GM18873 (cell line): ENCODE measurements at regions not wholly inside any gene's neighbourhood (a gene's known extent, or its start where the extent isn't known, plus 50 kb on each side); places are given as distances from the start of the nearest gene placed in this dataset.

Source experiments
- ATAC-seq: cut with Tn5 transposase; IDR thresholded peaks from one replicate; pipeline ENCODE4 v1.9.1; 2021; ENCODE audit warnings: mild to moderate bottlenecking, moderate library complexity, moderate number of reproducible peaks; ENCODE audit not compliant: unreplicated experiment, low FRiP score

DNA sequence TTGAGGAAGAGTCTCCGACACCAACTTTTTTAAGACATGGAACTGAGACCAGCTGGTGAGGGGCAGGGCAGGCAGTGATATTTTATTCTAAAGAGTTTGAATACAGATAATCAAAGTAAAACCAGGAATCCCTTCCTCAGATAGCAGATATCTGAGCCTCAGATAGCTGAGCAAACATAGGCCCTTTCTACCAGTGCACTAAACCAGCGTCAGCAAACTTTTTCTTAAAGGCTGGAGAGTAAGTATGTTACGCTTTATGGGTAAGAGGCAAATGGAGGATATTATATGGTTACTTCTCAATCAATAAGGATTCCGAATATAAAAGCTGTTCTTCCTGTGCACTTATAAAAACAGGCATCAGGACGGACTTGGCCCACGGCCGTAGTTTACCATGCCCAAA is 73.9 kb downstream of the WNT5A start:
- no peak for ATAC-seq

DNA sequence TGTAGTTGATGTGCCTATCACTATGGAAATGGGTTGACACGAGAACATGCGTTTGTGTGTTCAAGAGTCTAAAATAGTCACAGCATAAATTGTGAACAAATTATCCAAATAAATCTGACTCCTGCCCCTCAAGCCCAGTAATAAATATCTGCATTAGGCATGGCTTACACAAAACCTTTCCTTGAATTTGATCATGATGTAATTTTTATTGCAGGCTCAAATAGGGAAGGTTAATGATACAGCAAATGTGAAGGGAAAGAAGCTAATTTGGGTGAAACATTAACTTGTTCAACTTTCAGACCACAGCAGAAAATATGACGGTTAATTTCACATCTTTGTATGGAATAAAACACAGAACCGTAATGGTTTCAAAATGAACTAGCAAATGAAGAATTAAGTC is 74.6 kb downstream of the WNT5A start:
- ATAC-seq = no peak

DNA sequence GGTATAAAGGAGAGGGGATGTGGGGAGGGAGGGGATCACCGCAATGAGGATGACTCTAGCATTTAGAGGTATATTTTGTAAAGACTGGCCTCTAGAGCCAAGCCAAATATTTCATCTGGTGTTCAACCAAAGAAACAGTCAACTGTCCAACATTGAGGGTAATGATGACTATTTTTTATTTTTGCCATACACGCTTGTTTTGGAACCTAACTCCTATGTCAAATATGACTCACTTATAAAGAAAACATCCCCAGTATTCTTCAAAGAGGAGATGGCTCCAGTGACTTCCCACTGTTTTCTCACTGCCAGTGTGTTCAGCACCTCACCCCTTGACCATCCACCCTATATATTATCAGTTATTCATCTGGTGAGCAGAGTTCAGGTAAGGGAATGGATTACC is 77.3 kb downstream of the WNT5A start:
- ATAC-seq = no peak

DNA sequence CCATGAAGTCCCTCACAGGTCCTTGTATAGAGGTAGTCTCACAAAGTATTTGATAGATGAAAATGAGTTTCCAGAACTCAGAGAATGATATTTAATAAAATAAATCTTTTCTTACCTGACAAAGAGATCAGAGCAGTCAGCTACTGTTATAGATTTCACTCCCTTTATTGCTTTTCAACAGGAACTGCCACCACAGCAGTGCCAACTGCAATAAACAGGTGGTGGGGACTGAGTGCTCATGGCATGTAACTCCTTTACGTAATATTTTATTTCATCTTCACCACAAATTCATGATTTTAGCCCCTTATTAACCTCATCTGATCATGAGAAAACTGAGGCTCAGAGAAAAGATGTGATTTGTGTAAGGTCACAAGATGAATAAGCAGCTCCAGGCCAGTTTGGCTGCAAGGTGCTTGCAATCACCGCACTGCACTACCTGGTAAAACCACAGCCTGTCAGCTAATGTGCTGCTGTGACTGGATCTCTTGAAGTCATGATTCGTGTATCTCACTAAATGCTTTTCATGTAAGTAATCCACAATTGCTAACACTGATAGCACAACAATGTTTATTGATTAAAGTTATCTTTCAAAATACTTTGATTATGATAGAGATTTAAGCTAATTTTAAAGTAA is 78.8 kb downstream of the WNT5A start:
- ATAC-seq = no peak

DNA sequence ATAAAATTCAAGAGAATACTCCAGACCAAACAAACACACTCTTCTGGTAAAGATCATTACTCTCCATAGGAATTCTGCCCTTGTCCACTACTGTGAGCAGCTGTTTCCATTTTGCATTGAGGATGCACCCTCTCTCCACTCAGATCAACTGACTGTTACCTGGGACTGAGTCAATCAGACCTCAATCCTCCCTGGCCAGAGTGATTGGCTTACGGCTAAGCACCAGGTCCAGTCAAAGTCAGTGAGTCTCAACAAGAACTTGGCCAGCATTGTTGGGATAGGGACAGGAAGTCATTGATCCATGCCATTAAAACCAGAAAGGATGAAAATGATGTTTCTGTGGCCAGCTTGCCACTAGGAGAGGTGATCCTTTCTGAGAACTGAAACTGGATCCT is 79.7 kb downstream of the WNT5A start:
- no peak for ATAC-seq

DNA sequence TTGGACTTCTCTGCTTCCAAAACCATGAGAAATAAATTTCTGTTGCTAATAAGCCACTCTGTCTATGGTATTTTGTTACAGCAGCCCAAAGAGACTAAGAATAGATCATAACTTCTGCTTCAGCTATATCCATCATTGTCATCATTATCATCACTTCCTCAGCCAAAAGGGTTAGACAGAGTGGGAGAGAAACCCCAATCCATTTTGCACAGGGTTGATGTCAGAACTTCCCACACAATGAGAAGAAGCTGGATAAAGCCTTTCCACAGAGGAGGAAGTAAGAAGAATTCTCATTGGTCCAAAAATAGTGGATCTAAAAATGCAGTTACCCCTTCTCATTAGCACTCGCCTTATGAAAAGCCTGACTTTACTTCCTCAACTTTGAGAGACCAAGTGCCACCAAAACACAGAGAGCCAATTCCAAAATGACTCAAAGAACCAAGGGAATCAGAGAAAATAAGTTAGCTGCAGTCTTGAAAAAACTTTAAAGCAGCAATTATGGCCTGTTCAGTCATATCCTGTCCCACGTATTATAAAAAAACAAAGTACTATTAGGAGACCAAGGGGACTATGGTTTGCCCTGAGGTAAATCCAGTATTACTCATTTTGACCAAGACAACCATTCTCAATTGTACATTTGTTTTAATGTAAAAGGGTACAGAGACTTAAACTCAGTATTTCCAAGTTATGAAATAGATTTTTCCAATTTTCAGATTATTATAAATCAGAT is 80.2 kb downstream of the WNT5A start:
- no peak for ATAC-seq

DNA sequence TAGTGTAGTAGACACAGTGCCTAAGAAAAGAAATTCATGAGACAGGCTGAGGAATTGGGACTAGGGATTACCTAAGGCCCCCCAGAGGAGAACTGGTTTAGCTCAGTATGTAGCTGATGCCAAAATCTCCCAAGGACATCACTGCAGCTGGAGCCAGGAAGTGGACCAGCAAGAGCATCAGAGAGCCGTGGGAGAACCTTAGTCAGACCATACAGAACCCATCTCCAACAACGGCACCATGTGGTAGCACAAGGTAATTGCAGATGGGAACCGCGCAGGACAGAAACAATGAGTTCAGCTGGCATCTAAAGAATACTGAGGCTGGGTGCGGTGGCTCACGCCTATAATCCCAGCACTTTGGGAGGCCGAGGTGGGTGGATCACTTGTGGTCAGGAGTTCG is 81.7 kb downstream of the WNT5A start:
- no peak for ATAC-seq

DNA sequence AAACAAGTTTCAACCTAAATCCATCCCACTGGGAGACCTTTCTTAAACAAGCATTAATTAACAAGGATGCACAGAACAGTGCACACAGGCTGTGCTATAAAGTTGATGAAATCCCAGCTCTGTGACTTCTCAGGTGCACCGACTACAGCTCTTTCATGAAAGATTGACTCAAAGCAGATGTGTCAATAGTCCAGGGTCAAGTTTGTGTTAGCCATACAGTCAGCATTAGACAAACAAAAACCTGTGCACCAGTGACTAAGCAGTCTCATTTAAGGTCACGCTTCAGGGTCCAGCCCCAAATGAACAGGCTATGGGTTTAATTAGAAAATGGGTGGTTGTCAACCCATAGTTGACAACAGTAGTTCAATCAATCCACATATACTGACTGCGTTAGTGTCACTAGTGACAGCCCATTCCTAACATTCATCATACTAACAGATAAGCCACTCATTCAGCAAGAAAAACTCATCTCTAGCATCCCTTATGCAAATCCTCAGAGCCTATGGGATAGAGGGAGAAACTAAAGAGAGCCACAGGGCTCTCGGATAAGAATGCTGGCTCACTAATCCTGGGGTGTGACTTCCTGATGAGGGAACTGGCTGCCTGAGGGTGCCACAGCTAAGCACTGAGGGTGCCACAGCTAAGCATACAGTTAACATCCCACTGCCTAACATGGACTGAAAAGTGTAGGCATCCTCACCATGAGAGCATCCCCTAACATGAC is 84.1 kb downstream of the WNT5A start:
- ATAC-seq = no peak

DNA sequence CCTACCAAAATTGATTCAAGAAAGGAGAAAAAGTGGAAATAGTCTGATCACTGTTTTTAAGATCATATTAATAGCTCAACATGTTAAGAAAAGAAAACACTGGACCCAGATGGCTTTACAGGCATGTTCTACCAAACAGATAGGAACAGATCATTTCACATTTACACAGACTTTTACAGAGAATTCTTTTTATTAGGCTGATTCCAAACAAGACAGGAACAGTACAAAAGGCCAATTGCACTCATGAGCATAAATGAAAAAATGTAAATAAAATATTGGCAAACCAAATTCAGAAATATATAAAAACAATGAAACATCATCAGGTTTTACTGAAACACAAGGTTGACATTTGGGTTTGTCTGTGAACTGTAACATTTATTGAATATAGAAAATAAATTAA is 106.5 kb downstream of the WNT5A start:
- no peak for ATAC-seq

DNA sequence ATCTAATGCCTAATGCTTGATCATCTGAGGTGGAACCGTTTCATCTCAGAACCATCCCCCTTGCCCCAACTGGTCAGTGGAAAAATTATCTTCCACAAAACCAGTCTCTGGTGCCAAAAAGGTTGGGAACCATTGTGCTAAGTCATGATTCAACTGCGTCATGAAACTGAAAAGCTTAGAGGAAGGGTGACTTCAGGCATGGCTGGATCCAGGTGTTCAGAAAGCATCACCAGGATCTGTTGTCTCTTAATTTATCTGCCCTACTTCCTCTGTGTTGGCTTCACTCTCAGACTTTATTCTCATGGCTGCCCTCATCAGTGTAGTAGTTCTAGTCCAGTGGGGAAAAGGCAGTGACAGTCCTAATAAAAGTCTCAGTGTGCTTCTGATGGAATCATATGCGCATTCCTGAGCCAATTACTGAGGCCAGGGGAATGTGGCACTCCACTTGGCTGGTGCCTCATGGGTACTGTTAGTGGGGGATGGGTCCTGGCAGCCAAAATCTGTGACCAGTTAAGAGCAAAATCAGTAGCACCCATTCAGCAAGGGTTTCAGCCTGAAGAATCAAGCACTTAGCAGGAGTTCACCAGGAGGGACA is 110.3 kb downstream of the WNT5A start:
- no peak for ATAC-seq

DNA sequence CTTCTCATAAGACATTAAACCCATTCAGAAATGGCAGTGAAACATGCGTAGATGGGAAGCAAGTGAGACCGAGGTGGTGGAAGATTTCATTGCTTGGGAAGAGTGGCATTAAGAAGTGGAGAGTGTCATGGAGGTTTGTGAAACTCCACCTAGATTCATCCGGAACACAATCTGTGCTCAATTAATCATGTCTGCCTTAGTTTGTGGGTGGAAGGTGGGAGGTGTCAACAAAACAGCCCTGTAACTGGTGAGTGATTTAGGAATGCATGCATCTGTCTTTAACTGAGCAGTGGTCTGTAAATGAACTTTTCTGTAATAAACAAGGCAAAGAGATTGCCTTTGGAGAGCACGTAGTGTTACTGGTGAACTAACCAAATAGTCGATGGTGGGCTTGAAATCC is 113.7 kb downstream of the WNT5A start:
- ATAC-seq = no peak

DNA sequence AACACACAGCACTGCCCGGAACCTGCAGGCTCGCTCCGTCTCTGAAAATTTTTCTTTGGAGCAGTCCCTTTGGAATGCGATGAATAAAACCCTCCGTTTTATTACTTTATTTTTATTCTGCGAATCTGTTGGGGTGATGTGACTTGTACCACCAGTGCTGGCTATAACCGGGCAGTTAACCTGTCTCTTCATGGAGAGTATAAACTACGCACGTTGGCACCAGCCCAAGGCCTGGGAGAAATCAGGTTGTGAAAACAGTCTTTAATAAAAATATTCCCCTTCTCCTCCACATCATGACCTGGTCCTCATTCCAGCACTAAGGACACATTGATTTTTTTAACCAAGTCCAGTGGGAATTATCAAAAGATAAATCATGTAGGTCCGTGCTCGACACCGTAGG is 116.8 kb downstream of the WNT5A start:
- no peak for ATAC-seq

DNA sequence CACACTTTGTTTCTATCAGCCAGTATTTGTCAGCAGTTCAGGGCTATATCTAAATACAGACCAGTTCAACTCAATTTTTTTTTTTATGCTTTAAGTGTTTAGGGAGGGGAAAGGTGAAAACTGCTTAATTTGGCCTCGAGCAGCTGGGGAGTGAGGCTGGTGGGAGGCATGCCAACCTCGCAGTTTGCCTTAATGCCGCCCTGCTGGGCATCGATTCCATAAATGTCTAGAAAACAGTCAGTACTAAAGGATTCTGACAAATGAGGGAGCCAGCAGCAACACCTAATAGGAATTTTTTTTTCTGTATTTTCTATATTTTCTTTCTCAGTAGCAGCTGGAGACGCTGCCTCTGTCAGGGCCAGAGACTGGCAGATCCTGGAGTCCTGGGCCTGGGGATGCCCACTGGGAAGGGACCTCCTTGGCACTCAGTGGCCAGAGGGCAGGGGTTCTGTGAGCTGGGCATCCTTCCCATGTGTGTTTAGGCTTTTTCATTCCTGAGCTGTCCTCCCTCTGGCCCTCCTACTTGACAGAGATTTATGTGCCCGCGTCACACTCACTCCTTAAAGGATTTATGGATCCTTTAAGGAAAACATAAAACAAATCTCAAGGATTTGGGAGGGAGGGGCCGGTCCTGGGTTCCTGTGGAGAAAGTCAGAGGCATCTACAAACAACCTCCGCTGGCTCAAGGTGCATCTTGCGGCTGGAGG is 117.8 kb downstream of the WNT5A start:
- no peak for ATAC-seq

DNA sequence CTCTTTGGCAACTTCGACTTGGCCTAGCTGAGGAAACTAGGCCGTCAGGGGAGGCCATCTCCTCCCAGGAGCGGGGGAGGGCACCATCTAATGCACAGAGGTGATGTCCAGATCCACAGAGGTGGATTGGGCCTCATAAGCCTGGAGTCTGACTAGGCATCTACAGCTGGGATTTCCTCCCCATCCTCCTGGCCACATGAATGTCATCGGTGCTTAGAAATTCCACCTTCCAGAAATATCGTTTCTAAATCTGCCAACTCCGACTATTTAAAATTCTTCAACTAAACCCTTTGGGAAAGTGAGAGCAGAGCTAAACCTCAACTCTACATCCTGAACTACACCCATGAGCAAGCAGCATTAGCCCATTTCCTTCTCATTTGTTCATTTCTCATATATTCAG is 118.7 kb downstream of the WNT5A start:
- no peak for ATAC-seq

DNA sequence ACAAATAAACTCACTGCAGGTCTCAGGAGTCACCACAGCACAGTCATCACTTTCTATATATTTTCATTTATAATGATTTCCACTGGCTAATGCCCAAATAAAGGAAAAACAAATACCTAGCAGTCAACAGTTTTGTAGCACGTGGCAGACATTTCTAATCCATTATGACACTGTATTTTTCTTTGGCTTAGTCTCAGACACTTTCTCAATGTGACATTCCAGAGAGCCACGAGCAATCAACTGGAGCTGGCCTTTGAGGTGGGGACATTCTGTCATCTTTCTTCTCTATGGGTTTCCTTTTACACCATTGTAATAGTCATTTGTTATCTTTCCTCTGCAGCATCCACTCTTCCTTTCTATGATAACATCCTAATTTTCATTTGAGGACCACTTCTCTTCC is 119.7 kb downstream of the WNT5A start:
- no peak for ATAC-seq

DNA sequence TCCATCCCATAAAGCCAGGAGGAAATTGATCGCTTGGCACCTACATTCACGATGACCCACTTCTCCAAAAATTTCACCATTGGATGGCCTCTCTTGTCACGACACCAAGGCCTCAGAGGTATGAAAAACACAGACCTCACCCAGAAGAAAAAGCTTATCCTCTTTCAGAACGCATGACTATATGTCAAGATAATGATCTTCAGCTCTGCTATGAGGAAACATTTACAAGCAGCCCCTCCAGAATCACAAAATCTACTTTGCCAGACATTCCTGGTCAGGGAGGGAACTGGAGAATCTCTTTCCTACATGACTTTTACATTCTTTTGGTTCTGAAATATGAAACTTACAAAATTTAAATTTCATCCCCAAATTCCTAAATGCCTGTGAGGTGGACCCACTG is 122.7 kb downstream of the WNT5A start:
- ATAC-seq = no peak

DNA sequence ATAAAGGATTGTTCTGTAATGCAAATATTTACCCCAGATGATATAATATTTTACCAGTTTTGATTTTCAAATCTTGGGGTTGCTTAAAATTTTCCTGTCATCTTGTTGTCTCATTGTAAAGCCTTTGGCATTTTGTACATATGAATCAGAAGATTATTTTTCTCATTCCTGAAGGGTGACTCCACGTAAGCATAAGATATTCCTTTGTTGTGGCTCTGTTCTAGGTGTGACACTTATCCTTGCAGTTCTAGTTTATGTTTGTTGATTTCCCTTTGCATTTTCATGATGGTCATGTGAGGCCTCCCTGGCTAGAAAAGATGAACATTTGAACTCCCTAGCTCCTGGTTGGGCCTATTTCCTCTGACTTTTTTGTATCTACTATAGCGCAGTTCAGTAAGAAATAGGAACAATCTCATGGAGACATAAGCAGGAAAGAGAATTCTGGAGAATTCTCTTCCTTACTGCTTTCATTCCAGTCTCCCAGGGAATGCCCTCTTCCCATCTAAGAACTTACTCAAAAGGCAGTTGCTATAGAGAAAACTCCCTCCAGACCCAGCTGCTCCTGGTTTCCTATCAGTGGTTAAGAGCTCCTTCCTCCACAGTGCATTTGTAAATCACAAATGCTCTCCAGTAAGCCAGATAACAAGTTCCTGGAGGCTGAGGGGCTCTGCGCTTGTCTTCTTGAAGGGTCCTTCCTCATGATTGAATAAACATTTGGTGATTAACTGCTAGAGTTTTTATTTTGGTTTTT is 124.7 kb downstream of the WNT5A start:
- no peak for ATAC-seq

DNA sequence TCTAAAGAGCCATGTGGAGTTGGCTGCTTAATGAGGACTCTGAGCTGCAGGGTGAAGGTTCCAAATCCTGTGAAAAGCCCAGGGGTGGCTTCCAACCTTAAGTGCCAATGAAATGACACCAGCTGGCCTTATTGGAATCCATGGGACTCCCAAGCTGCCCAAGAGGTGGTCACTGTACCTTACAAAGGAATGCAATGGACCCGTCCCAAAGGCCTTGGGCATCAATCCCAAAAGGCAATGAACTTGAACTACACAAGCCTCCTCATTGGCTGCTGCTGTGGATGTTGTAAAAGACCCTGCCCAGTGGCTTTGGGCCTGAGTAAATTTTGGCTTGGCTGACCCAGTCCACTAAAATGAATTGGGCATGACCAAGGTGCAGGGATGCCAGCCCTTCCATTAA is 129.3 kb downstream of the WNT5A start:
- no peak for ATAC-seq

DNA sequence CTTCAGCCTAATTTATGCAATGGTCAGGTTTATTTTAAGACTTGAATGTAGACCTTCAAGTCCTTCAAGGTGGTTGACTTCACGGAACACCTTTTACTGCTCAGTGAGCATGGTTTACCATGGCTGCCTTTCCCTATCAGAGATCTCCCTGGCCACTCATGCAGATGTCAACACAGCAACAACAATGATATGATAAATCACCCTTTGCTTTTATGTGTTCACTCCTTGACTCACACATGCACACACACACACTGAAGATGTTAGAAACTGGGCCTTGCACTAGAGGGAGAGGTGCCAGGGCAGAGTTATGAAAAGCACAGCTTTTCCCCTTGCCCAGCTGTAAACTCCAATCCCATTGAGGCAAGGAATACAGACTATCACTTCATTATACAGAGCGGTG is 134.4 kb downstream of the WNT5A start:
- ATAC-seq = no peak

DNA sequence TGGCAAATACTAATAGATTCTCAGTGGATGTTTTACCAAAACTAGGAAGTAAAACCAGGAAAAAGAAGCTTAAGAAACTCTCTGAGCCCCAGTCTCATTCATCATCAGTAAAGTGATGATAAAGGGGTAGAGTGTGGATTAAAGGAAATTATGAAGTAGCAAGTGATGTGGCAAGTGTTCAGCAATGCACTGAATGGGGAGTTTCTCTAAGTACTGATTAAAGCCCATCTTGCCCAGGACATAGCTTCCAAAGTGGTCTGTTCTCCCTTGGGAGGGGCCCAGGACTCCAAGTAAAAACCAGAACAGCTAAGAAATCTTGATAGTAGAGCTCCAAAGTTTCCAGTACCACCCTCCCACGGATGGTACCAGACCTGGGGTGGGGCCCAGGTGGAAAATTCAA is 137.3 kb downstream of the WNT5A start:
- ATAC-seq = no peak
